ENCODE measurements at regions not wholly inside any gene's neighbourhood (a gene's known extent, or its start where the extent isn't known, plus 50 kb on each side); places are given as distances from the start of the nearest gene placed in this dataset.

- DNase-seq: no peak
- H3K36me3 ChIP-seq: no peaks in the 10 kb centered on the region
- H3K4me3 ChIP-seq: no peak overlapping the region
- no peak overlapping the region for H3K27ac ChIP-seq
- no peaks in the 10 kb centered on the region for H3K27me3 ChIP-seq
- no peak overlapping the region for H3K9ac ChIP-seq (ENCODE audit: low read depth in 2 of 2, low read length in 2 of 2)
- TF ChIP-seq CTCF (IDR thresholded peaks at IDR 0.05): no peak
- H3K9me3 ChIP-seq: no peaks in the 10 kb centered on the region
- intact Hi-C loops (cut with DNase I): no loop called here
- no peaks in the 10 kb centered on the region for H3K4me1 ChIP-seq
These were observed 124.0 kb upstream of the PRSS58 start for GRCh38 chr7:142381727-142382390.

- Histone ChIP-seq H3K36me3 (no peaks in the 10 kb centered on the region), H3K9me3 (no peaks in the 10 kb centered on the region), H3K27ac (no peak overlapping the region), H3K4me1 (no peaks in the 10 kb centered on the region), H3K9ac (ENCODE audit: low read depth in 2 of 2, low read length in 2 of 2) (no peak overlapping the region), H3K4me3 (no peak overlapping the region), H3K27me3 (no peaks in the 10 kb centered on the region)
- intact Hi-C loops (cut with DNase I): no loop called here
- TF ChIP-seq CTCF (IDR thresholded peaks at IDR 0.05): no peak
- DNase-seq: no peak
These were observed 122.2 kb upstream of the PRSS58 start for GRCh38 chr7:142380069-142380468.

DNA sequence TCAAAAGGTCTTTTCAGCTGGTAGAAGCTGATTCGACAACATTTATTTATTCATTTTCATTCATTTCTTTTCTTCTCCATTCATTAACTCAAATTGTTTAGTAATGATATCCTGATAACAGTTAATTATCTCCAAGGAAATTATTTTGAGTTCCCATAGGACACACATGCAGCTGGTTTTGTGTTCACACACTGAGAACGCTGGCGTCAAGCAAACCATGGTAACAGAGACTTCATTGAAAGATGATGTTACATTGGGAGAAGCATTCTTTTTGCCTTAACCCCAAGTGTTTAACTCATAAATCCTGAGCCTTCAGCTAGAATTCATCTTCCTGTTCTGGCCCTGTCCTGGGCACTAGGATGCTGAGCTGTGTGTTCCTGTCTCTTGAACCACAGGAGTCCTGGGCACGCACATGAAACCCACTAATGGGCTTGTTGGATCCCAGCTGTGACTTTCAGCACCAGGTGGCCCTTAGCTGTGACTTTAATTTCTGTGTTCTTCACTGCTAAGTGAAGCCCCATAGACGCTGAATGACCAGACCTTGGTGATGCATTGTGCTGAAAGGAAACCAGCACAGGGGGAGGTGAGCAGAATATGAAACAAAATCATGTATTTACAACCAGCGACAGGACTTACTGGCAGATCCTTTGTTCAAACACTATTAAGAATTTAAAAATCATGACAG, 121.5 kb upstream of the PRSS58 start:
- H3K27ac ChIP-seq: no peak overlapping the region
- no peak for TF ChIP-seq CTCF (IDR thresholded peaks at IDR 0.05)
- no peak overlapping the region for H3K4me3 ChIP-seq
- no peaks in the 10 kb centered on the region for H3K27me3 ChIP-seq
- H3K4me1 ChIP-seq: no peaks in the 10 kb centered on the region
- DNase-seq: no peak
- no peaks in the 10 kb centered on the region for H3K9me3 ChIP-seq
- H3K9ac ChIP-seq (ENCODE audit: low read depth in 2 of 2, low read length in 2 of 2): no peak overlapping the region
- intact Hi-C loops (cut with DNase I): no loop called here
- no peaks in the 10 kb centered on the region for H3K36me3 ChIP-seq

DNA sequence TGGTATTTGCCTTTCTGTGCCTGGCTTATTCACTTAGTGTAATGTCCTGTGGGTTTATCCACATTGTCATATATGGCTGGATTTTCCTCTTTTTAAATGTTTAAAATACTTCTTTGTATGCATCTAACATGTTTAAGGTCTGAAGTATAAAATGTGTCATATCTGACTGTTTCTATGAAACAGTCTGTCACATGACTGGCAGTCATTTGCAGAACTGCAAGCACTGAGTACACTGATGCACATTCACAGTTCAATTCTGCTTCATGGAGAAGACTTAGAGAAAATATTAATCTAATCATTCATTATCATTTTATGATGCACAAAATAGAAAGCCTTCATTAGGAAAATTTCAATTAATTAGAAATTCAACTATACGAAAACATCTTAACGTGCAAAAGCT, 119.7 kb upstream of the PRSS58 start:
- no peak for DNase-seq
- H3K9me3 ChIP-seq: no peaks in the 10 kb centered on the region
- no peaks in the 10 kb centered on the region for H3K27me3 ChIP-seq
- intact Hi-C loops (cut with DNase I): no loop called here
- TF ChIP-seq CTCF (IDR thresholded peaks at IDR 0.05): no peak
- no peak overlapping the region for H3K9ac ChIP-seq (ENCODE audit: low read depth in 2 of 2, low read length in 2 of 2)
- H3K27ac ChIP-seq: no peak overlapping the region
- no peaks in the 10 kb centered on the region for H3K36me3 ChIP-seq
- no peak overlapping the region for H3K4me3 ChIP-seq
- no peaks in the 10 kb centered on the region for H3K4me1 ChIP-seq

DNA sequence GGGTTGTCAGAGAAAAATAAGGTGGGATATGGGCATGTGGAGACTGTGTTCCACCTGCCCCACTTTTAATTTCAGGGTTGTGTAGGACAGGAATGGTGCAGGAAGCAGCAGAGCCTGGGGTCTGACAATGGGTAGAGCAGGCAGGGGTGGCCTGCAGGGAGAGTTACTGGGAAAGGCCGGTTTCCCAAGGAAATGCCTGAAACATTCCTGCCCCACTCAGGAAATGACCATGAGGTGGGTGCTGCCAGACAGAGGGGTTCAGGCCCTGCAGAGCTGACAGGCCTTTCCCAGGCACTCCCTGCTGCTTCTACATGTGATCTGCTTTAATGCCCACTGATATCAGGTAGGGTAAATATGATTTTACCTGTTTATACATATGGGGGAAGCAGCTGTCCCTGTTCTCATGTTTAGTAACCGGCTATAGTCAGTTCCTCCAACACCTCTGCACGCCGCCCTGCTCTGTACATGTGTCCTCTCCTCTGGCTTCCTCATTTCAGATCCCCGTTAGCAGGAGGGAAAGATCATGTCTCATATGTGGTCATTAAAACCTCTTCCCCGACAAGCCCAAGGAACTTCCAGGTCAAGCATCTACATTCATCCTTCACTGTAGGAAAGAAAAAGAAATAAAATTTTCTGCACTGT, 118.6 kb upstream of the PRSS58 start:
- DNase-seq: no peak

More for the DNA sequence above, 118.6 kb upstream of the PRSS58 start:
- Histone ChIP-seq H3K4me3 (no peak overlapping the region), H3K36me3 (no peaks in the 10 kb centered on the region), H3K9me3 (no peaks in the 10 kb centered on the region), H3K4me1 (no peaks in the 10 kb centered on the region), H3K27ac (no peak overlapping the region), H3K27me3 (no peaks in the 10 kb centered on the region), H3K9ac (ENCODE audit: low read depth in 2 of 2, low read length in 2 of 2) (no peak overlapping the region)
- intact Hi-C loops (cut with DNase I): no loop called here
- TF ChIP-seq CTCF (IDR thresholded peaks at IDR 0.05): no peak
